HG03457 (cell line): ENCODE measurements at regions not wholly inside any gene's neighbourhood (a gene's known extent, or its start where the extent isn't known, plus 50 kb on each side); places are given as distances from the start of the nearest gene placed in this dataset.

ENCODE experiments used
- ATAC-seq: cut with Tn5 transposase; IDR thresholded peaks from one replicate; pipeline ENCODE4 v1.9.1; 2021; ENCODE audit warnings: moderate number of reproducible peaks; ENCODE audit not compliant: unreplicated experiment

GRCh38 chr20:50284811-50285375, 94.3 kb downstream of the CEBPB start:
- no peak for ATAC-seq

DNA sequence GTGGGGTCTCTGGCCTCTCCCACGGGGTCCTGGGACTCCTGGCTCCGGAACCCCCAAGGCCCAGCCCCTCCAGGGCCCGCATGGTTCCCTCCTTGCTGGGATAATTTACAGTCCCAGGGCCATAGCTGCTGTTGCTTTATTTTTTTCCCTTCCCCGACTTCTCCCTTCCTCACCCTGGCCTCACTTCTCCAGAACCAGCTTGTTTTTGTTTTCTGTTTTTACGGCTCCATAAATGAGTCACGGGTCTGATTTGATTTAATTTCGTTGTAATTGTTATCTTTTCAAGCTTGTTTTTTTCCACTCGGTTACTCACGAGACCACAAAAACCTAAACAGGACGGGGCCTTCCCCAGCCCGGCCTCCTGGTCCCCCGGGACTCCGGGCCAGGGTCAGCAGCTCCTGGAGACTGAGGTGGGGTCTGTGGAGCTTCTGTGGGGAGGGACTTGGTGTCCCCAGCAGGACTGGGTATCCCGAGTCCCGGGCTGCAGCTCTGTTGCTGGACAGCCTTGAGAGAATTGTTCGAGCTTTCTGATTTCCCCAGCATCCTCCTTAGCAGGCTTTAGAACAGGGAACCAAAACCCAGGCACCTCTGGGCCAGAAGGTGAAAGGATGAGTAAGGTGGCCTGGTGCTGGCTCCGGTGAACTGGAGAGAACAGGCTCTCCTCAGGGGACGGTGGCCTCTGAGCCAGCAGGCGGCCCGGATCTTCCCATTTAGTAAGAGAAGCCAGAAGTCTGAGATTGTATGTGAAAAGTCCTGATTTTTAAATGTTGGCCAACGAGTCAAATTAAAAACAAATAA, 94.9 kb downstream of the CEBPB start:
- no peak for ATAC-seq

DNA sequence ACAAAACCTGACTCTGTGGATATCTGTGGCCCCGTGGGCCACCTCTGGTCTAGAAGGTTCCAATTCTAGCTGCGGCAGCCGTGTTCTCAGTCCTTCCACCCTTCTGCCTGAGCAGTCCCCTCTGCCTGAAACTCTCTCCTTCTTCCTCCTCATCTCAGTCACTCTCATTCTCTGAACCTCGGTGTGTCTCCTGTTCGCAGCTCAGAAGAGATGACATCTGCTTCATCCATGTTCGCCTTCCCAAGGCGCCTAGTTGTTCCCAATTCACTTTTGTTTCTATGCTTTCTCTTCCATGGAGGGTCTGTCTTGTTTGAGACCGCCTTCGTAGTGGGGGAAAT, 95.5 kb downstream of the CEBPB start:
- no peak for ATAC-seq

DNA sequence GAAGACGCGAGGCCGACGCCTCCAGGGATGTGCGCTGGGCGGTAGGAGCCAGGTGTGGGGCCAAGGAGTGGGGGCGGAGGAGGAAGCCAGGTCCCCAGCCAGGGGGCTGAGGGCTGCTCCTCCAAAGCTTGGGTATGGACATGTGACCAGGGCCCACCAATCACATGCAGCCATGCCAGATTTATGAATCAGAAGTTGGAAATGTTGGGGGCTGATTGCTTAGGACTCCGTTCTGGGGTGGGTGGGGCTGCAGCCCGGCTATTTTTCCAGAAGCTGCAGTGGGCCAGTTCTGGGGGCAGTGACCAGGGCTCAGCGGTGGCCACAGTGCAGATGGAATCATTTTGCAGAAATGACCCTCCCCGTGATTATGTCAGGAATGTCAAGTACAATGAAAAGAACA, 96.0 kb downstream of the CEBPB start:
- ATAC-seq = no peak

DNA sequence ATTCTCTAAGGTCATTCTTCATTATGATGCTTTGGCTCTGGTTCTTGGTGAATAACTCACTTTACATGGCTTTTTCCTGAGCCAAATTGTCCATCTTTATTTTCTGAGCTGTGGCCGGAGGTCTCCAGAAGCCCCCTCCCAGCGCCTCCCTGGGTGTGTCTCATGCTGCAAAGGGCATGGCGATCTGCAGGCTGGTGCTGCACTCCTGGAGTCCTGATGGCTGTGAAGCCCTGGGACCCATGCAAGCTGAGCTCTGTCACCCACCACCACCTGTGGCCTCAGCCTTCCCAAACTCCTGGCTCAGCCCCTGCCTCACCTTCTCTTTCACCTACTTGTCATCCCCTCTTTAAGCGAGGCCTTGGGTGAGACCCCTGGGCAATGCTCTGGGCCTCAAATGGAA, 96.9 kb downstream of the CEBPB start:
- ATAC-seq = no peak

- no peak for ATAC-seq
Observed at GRCh38 chr20:50288128-50288623, 97.5 kb downstream of the CEBPB start.

DNA sequence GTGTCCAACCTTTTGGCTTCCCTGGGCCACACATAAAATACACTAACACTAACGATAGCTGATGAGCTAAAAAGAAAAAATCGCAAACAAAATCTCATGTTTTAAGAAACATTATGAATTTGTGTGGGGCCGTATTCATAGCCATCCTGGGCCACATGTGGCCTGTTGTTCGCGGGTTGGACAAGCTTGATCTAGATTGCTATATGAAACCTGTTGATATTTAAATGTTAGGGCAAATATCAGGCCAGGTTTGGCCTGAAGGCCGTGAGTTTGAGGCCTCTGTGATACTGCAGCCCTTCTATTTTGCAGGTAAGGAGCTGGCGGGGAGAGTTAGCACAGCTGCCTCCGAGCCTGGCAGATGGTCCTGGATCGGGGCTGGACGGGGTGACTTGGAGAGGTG, 99.0 kb downstream of the CEBPB start:
- ATAC-seq = no peak

- no peak for ATAC-seq
Observed at GRCh38 chr20:50290112-50290511, 99.5 kb downstream of the CEBPB start.

DNA sequence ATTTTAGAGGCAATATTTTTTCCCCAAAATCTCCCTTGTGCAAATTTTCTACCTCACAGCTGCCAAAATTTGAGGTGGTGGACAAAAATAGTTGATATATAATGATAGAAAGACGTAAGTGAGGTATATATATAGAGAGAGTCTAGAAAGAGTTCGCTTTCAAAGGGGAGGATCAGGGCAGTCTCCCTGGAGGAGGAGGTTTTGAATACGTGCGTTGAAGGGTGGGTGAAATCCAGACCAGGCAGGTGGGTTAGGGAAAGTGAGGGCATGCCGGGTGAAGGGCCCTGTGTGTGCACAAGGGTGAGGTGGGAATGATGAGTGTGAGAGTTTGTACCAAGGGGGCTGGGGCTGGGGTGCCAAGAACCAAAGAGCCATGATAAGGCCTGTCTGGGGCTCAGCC, 100.2 kb downstream of the CEBPB start:
- no peak for ATAC-seq

- no peak for ATAC-seq
Observed at GRCh38 chr20:50291254-50292078, 100.8 kb downstream of the CEBPB start.

DNA sequence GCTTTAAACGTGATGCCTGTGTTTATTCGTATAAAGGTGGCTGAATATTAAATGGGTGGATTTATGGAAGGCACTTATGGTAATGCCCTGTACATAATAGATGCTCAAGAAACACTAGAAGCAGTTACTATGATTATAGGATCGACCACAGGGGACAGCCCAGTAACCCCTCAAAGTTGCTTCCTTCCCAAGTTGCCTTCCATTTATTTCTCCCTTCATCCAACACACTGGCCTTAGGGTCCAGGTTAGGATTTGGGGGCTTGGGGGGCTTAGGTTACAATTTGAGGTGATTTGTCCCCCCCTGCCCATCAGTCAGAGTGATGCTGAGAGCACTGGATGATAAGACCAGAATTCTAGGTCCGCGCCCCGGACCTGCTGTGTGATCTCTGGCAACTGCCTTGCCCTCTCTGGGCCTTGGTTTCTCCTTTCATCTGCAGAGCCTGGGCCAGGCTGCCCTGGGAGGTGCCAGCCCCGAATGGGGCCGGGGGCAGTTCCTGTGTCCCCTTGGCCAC, 101.5 kb downstream of the CEBPB start:
- ATAC-seq = no peak

GRCh38 chr20:50292591-50293283, 102.1 kb downstream of the CEBPB start:
- no peak for ATAC-seq

DNA sequence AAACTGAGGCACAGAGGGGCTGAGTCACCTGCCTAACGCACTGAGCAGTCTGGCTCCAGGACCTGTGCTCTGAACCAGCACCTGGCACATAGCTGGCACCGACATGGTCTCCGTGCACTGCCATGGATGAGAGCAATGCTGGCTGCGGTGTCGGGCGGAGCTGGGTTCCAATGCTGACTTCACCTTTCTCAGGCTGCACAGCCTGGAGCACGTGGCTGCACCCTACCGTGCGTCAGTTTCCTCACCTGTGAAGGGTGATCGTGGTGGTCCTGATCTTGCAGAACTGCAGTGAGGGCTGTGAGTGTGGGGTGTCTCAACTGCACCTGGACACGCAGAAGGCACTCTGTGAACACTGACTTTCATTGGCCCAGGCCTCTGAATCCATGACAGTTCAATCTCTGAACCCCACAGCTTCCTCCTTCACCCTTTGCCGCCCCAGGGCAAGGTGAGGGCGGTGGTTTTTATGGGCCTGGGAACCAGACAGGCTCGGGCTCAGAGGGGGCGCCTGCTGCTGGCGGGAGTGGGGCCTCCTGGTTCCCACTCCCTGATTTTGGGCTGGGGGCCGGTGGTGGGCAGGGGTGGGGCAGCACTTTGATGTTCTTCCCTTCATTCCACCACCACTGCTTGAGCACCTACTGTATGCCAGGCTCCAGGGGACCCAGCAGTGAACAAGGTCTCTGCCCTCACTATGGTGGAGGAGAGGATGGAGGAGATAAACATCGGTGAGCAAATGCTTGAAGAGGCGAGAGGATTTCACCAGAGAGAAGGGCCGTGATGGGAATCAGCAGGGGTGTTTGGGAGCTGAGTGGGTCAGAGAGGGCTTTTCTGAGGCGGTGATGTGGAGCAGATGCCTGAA, 102.9 kb downstream of the CEBPB start:
- no peak for ATAC-seq

DNA sequence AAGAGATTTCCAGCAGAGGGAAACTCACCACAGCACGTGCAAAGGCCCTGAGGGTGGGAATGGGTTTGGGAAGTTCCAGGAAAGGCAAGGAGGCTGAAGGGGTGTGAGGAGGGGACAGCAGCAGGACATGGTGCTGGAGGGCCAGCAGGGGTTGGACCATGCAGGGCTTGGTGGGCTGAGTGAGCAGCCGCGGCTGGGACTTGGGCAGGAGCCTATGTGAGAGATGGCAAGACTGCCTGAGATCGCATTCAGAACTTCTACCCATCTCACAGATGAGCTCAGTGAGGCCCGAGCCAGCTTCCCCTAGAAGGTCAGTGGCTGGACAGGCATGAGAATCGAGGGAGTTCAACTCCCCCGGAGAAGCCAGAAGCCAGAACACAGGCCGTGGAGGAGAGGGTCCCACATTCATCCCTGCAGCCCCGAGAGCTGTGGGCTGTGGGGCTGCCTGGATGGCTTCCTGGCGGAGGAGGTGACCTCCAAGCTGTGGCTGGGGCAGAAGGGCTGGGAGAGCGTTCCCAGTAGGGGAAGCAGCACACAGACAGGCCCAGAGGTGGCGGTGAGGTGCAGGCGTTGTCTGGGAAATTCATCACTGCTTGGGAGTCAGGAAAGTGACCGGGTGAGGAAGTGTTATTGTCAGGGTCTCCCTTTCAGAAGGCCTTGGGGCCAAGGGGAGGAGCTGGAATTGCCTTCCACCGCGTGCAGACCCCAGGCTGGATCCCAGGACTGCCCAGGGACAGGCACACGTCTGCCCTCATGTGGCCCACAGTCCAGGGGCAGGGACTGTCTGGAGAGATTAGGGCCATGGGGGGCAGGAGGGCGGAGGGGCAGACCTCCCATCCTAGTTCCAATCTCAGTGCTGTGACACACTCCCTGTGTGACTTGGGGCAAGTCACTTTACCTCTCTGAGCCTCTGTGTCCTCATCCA, 103.8 kb downstream of the CEBPB start:
- ATAC-seq = no peak

- ATAC-seq = no peak
Observed at GRCh38 chr20:50295345-50295744, 104.7 kb downstream of the CEBPB start.

GRCh38 chr20:50295762-50296449, 105.3 kb downstream of the CEBPB start:
- ATAC-seq = no peak

DNA sequence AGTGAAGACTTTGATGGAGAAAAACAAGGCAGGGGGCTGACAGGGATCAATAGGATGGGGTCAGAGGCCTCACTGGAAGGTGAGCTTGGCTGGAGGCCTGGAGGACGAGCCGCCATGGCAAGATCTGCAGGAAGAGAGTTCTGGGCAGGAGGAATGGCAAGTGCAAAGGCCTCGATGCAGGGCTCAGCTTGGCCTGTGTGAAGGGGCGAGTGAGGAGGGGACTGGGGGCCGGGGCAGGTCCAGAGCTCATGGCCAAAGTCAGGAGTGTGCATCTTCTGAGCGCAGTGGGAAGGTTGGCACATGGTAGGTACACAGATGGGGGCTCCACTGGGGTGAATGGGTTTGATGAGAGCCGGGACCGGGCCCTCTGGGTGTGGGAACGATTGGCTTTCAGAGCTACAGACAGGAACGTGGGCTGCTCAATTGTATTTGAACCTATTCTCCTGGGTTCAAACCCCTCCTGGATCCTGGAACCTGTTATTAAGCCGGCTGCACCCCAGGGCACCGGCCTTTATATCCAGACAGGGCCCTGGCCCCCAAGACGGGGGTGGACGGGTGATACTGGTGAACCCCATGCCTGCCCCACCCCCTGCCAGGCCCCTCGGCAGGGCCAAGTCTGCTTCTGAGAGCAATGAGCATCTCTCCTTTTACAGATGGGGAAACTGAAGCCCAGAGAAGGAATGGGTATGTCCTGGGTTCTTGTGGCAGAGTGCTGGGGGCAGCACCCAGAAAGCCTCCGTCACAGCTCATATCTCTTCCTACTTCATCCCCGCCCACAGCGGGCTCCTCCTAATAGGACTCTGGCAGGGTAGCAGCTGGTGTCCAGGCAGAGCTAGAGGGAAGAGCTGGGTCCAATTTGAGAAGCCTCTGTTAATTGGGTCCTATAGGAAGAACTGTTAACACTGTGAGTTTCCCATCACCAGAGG, 106.1 kb downstream of the CEBPB start:
- ATAC-seq = no peak
